ENCODE measurements at regions not wholly inside any gene's neighbourhood (a gene's known extent, or its start where the extent isn't known, plus 50 kb on each side); places are given as distances from the start of the nearest gene placed in this dataset.

GRCh38 chr3:34531156-34531555 lies 732.7 kb downstream of the PDCD6IP start:
- TF ChIP-seq CTCF (IDR thresholded peaks at IDR 0.05; ENCODE audit: extremely low read depth in 1 of 2, insufficient read depth in 1 of 2, low read depth in 1 of 2, low read length in 2 of 2) (no peak), POLR2A (IDR thresholded peaks at IDR 0.05; ENCODE audit: low read depth, low read length) (no peak), POLR2AphosphoS5 (IDR thresholded peaks at IDR 0.05; ENCODE audit: insufficient read depth, low read depth, low read length) (no peak), EZH2 (IDR thresholded peaks at IDR 0.05; ENCODE audit: borderline replicate concordance, low read depth, low read length, severe bottlenecking) (no peak)

Measured in endothelial cell of umbilical vein (primary cell).